ENCODE measurements at regions not wholly inside any gene's neighbourhood (a gene's known extent, or its start where the extent isn't known, plus 50 kb on each side); places are given as distances from the start of the nearest gene placed in this dataset.

DNA sequence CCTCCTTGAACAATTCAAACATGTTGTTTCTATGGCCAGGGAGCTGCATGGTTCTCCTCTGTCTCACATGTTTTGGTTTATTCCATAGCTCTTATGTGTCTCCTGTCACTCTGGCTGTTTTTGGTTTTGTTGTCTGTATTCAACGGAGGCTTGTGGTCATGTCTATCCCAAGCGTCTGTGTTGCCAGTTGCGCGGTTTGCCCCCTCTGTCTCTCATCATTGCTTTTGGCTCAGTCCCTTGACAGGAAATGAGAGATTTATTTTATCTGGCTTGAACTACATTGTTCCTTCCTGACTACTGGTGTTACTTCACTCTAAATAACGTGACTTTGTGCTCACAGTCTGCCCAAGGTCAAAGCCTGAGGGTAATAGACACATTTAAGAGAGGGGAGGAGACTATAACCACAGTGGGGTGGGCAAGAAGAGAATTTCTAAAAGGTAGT is 96.4 kb upstream of the SOX5 start (continued):
- TF ChIP-seq JUN (CRISPR knock-in tag; IDR thresholded peaks at IDR 0.05), result no peak
- TF ChIP-seq, protein P1, sequence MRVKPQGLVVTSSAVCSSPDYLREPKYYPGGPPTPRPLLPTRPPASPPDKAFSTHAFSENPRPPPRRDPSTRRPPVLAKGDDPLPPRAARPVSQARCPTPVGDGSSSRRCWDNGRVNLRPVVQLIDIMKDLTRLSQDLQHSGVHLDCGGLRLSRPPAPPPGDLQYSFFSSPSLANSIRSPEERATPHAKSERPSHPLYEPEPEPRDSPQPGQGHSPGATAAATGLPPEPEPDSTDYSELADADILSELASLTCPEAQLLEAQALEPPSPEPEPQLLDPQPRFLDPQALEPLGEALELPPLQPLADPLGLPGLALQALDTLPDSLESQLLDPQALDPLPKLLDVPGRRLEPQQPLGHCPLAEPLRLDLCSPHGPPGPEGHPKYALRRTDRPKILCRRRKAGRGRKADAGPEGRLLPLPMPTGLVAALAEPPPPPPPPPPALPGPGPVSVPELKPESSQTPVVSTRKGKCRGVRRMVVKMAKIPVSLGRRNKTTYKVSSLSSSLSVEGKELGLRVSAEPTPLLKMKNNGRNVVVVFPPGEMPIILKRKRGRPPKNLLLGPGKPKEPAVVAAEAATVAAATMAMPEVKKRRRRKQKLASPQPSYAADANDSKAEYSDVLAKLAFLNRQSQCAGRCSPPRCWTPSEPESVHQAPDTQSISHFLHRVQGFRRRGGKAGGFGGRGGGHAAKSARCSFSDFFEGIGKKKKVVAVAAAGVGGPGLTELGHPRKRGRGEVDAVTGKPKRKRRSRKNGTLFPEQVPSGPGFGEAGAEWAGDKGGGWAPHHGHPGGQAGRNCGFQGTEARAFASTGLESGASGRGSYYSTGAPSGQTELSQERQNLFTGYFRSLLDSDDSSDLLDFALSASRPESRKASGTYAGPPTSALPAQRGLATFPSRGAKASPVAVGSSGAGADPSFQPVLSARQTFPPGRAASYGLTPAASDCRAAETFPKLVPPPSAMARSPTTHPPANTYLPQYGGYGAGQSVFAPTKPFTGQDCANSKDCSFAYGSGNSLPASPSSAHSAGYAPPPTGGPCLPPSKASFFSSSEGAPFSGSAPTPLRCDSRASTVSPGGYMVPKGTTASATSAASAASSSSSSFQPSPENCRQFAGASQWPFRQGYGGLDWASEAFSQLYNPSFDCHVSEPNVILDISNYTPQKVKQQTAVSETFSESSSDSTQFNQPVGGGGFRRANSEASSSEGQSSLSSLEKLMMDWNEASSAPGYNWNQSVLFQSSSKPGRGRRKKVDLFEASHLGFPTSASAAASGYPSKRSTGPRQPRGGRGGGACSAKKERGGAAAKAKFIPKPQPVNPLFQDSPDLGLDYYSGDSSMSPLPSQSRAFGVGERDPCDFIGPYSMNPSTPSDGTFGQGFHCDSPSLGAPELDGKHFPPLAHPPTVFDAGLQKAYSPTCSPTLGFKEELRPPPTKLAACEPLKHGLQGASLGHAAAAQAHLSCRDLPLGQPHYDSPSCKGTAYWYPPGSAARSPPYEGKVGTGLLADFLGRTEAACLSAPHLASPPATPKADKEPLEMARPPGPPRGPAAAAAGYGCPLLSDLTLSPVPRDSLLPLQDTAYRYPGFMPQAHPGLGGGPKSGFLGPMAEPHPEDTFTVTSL (CRISPR knock-in tag; IDR thresholded peaks at IDR 0.05; ENCODE audit: borderline replicate concordance), result peak; percentile 56; the same call in 1 of the 2 replicates
- TF ChIP-seq, protein P2, sequence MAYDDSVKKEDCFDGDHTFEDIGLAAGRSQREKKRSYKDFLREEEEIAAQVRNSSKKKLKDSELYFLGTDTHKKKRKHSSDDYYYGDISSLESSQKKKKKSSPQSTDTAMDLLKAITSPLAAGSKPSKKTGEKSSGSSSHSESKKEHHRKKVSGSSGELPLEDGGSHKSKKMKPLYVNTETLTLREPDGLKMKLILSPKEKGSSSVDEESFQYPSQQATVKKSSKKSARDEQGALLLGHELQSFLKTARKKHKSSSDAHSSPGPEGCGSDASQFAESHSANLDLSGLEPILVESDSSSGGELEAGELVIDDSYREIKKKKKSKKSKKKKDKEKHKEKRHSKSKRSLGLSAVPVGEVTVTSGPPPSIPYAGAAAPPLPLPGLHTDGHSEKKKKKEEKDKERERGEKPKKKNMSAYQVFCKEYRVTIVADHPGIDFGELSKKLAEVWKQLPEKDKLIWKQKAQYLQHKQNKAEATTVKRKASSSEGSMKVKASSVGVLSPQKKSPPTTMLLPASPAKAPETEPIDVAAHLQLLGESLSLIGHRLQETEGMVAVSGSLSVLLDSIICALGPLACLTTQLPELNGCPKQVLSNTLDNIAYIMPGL (CRISPR knock-in tag; IDR thresholded peaks at IDR 0.05; ENCODE audit: borderline replicate concordance in 1 of 2, low read depth in 1 of 2), result no peak
- TF ChIP-seq TRIM24 (CRISPR knock-in tag; IDR thresholded peaks at IDR 0.05), result no peak
- TF ChIP-seq ZFP36L2 (CRISPR knock-in tag; IDR thresholded peaks at IDR 0.05), result no peak
- TF ChIP-seq ZNF354B (CRISPR knock-in tag; IDR thresholded peaks at IDR 0.05), result no peak
- TF ChIP-seq, protein P3, sequence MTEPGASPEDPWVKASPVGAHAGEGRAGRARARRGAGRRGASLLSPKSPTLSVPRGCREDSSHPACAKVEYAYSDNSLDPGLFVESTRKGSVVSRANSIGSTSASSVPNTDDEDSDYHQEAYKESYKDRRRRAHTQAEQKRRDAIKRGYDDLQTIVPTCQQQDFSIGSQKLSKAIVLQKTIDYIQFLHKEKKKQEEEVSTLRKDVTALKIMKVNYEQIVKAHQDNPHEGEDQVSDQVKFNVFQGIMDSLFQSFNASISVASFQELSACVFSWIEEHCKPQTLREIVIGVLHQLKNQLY (CRISPR knock-in tag; IDR thresholded peaks at IDR 0.05), result no peak
- TF ChIP-seq, protein P4, sequence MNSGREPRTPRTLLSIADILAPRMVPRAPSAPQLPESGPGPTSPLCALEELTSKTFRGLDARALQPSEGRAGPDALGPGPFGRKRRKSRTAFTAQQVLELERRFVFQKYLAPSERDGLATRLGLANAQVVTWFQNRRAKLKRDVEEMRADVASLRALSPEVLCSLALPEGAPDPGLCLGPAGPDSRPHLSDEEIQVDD (CRISPR knock-in tag; IDR thresholded peaks at IDR 0.05; ENCODE audit: borderline replicate concordance), result no peak
- no peak for TF ChIP-seq MYNN (CRISPR knock-in tag; IDR thresholded peaks at IDR 0.05; ENCODE audit: low read depth)
- TF ChIP-seq NONO (IDR thresholded peaks at IDR 0.05), result no peak
- no peak for TF ChIP-seq NONO (CRISPR knock-in tag; conservative IDR thresholded peaks at IDR 0.05)
- no peak for TF ChIP-seq FOXK1 (CRISPR knock-in tag; IDR thresholded peaks at IDR 0.05; ENCODE audit: borderline replicate concordance, low read depth)
- 0 out of 2 replicates have a peak, but pooled peaks have one; percentile 39 for TF ChIP-seq ZSCAN9 (CRISPR knock-in tag; IDR thresholded peaks at IDR 0.05; ENCODE audit: borderline replicate concordance)
- no peak for TF ChIP-seq ZZZ3 (CRISPR knock-in tag; IDR thresholded peaks at IDR 0.05; ENCODE audit: borderline replicate concordance)
- TF ChIP-seq ZNF816 (CRISPR knock-in tag; IDR thresholded peaks at IDR 0.05; ENCODE audit: borderline replicate concordance), result no peak
- no peak for TF ChIP-seq CBFB (CRISPR knock-in tag; IDR thresholded peaks at IDR 0.05)
- TF ChIP-seq, protein P5, sequence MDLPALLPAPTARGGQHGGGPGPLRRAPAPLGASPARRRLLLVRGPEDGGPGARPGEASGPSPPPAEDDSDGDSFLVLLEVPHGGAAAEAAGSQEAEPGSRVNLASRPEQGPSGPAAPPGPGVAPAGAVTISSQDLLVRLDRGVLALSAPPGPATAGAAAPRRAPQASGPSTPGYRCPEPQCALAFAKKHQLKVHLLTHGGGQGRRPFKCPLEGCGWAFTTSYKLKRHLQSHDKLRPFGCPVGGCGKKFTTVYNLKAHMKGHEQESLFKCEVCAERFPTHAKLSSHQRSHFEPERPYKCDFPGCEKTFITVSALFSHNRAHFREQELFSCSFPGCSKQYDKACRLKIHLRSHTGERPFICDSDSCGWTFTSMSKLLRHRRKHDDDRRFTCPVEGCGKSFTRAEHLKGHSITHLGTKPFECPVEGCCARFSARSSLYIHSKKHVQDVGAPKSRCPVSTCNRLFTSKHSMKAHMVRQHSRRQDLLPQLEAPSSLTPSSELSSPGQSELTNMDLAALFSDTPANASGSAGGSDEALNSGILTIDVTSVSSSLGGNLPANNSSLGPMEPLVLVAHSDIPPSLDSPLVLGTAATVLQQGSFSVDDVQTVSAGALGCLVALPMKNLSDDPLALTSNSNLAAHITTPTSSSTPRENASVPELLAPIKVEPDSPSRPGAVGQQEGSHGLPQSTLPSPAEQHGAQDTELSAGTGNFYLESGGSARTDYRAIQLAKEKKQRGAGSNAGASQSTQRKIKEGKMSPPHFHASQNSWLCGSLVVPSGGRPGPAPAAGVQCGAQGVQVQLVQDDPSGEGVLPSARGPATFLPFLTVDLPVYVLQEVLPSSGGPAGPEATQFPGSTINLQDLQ (CRISPR knock-in tag; IDR thresholded peaks at IDR 0.05), result no peak
- TF ChIP-seq ZNF83 (CRISPR knock-in tag; IDR thresholded peaks at IDR 0.05; ENCODE audit: borderline replicate concordance), result no peak
- TF ChIP-seq SSRP1 (CRISPR knock-in tag; IDR thresholded peaks at IDR 0.05), result no peak
- TF ChIP-seq EHMT2 (IDR thresholded peaks at IDR 0.05; ENCODE audit: borderline replicate concordance, low read depth, low read length), result no peak

Measured in HepG2 (cell line).